GM04504 (cell line): ENCODE measurements at regions not wholly inside any gene's neighbourhood (a gene's known extent, or its start where the extent isn't known, plus 50 kb on each side); places are given as distances from the start of the nearest gene placed in this dataset.
A peak's percentile ranks its signal among the peaks of the same experiment; 100 is the strongest.

ENCODE experiments used
- DNase-seq: peaks from one replicate; pipeline ENCODE4 v3.0.0-alpha.2; 2012; ENCODE audit warnings: low read depth

DNA sequence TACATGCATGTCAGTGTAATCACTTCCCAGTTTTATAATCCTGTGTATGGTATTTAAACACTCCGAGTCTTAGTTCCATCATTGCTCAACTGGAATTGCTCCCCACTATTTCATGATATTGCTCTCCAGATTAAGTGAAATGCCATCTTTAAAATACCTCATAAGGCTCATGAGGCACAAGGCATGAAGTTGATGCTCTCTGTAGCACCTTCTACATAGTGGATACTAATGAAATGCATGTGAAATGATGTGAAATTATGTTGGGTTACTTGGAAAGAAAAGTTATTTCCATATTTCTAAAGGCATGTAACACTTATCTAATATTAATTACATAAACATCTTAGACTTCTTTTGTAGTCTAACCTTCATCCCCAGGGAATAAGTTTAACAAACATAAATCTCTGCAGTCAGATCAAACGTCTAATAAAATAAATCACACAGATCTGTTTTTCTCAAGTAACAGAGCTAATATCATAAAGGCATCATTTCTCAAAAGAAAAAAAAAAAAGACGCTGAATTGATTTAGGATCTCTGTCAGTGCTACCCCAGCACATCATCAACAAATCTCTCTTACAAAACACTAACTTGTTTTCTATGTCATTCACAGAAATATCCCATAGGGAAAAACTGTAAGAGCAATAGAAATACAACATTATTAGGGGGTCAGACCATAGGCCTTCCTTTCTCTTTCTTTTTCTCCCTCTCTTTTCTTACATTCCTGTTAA lies 736.0 kb upstream of the LRRC4C start:
- DNase-seq: no peak

DNA sequence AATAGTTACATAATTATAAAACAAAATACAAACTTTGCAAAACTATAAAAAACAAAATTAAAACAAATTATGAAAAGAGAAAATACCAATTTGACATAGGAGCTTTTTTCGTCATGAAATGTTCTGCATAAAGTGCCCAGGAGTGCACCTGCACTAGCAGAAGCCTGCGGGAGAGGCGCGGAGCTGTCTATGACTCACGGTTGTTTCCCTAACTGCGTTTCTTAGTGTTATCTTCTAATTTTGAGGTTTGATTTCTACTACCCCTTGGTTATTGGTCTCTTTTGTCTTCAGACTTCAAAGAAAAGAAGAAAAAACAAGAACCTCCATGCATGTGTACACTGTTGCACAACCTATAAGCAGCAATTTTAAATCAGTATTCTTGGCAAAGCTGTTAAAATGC lies 740.9 kb upstream of the LRRC4C start:
- no peak for DNase-seq

DNA sequence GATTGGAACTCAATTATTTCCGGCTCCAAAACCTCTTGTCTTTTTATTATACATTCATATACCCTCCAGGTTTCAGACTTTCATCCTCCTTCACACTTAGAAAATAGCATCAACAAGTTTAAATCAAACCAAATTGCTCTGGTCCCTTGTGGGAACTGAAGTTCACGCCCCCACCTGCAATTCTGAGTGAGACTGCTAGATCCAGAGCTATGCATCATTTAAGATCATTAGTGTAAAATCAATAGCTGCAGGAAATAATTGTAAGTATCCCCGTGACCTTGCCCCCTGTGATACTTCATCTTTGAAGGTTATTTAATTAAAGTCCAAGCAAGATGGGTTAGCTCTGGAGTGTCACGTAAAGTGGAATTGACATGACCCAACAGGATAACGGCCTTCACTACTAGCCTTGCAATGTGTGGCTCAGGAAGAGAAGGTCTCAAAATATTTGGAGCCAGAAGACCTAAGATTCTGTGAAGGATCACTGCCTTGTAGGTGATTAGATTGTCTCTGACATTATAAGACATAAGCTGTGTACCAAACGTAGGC lies 742.2 kb upstream of the LRRC4C start:
- no peak for DNase-seq

DNA sequence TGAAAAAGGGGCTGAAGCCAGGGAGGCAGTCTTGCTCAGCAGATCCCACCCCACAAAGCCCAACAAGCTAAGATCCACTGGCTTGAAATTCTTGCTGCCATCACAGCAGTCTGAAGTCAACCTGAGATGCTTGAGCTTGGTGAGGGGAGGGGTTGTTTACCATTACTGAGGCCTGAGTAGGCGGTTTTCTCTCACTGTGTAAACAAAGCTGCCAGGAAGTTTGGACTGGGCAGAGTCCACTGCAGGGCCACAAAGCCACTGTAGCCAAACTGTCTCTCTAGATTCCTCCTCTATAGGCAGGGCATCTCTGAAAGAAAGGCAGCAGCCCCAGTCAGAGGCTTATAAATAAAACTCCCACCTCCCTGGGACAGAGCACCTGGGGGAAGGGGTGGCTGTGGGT lies 746.1 kb upstream of the LRRC4C start:
- DNase-seq: no peak

DNA sequence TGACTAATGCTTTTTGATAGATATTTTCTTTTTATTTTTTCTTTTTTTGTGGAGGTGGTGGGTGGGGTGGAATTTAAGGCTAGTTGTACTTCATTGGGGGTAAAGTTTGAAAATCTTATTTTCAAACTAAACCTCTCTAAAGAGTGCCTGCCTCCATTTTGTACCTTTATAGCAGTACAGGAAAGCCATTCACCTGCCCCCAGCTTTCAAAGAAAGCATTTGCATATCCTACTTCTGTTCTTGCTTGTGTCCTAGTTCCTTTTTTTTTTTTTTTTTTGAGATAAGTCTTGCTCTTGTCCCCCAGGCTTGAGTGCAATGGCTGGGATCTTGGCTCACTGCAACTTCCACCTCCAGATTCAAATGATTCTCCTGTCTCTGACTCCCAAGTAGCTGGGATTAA lies 766.2 kb upstream of the LRRC4C start:
- DNase-seq: no peak

DNA sequence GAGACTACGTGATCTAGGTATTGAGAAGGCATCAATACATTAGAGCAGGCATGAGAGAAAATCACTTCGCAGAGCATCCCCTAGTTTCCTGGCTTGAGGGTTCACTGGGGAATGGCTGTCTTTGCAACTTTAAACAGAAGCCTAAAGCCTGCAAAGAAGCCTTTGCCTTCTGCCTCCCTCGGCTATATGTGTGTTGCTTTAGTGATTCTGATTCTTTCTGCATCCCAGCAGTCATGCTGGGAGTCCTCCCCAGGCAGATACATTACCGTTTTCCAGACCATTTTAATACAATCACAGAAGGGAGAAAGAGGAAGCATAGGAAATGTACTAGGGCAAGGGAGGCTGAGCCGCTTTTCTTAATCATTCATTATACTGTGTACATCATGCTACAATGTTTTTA lies 773.2 kb upstream of the LRRC4C start:
- DNase-seq: no peak

DNA sequence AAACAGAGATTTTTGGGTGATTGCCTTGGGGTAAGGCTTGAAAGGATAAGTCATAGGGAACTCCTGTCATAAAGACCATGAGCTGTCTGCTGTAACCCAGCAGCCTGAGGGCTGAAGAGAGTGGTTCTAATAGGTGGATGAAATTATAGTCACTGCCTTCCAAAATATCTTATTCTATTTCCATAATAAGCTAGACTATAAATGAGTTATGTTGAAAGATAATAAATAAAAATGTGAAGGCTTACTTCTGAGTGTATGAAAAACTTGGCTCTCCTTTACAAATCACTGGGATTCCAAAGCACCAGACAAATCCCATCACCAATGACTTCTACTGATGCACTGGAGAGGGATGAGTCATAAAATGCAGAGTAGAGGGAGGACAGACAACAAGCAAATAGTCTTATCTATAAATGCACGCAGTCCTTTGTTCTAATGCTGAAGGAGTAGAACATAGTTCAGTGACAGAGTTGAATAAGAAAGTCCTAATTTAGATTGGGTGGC lies 775.0 kb upstream of the LRRC4C start:
- DNase-seq: peak; percentile 86

DNA sequence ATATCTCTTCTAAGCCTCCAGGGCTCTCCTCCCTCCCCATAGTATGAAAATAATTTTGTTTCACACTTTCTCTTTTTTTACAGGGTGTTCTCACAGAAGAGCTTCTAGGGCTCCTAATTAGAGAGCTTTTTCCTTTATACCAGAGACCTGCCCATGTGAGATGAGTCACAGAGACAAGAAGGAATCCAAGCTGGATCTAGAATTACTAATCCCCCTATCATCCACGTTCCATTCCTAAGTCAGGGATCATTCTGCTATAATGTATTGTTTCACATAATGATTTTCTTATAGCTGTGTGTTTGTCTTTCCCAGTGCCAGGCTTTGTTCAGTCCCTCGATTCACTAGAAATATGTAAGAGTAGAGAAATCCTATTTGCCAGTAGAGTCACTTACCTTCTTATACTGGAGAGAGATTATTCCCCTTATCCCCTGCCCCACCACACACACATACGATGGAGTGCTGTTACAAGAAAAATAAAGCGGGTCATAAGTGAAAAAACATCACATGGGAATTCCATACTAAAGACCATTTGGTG lies 778.3 kb upstream of the LRRC4C start:
- DNase-seq: peak; percentile 53

DNA sequence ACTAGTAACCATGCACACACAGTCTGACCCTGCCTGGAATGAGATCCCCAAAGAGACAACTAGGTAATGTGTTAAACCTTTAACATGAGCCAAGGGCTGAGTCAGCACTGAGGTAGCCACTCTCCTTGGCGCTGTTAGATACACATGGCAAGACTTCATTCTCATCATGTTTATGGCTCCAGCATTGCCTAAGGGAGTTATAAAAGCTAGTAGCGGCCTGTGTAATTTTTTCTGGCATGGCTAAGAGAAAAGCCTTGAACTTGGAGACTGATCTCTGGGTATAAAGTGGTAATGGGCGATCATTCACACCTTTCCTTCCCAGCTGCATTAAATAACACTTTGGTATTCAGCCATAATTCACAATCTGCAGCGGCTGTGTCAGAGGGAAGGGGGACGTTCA lies 779.7 kb upstream of the LRRC4C start:
- DNase-seq: peak; percentile 92

DNA sequence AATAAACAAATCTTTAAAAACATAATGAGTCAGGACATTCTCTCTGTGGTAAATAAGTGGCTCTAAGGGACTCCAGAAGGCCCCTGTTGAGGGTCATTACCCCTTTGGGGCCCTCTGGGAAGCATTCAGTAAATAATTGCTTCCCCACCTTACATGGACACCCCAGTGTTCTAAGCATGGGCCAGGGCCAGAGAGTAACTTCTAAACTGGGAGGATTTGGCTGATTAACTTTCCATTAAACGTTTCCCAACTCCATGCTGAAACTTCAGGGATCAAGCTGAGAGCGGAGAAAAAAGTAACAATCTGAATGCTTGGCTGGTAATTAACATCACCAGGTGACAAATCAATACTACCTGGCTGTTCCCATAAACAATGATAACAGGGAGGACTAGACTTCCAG lies 783.9 kb upstream of the LRRC4C start:
- DNase-seq: no peak

DNA sequence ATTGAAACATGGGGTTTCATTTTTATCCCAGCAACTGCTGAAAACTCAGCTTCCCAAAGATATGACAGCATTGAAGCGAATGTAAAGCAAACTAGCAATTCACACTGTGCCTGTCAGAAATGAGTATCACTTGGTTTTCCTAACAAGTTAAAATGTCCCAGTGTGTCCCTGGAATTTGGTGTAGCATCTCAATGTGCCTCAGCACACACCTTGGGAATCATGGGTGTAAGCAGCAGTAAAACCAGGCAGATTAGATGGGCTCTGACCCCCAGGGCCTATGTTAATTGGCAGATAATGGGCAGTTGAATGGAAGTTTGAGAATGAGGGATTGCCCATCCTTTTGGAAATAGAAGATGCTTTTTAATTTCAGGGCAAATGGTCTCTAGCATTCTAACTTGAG lies 784.9 kb upstream of the LRRC4C start:
- DNase-seq: no peak

DNA sequence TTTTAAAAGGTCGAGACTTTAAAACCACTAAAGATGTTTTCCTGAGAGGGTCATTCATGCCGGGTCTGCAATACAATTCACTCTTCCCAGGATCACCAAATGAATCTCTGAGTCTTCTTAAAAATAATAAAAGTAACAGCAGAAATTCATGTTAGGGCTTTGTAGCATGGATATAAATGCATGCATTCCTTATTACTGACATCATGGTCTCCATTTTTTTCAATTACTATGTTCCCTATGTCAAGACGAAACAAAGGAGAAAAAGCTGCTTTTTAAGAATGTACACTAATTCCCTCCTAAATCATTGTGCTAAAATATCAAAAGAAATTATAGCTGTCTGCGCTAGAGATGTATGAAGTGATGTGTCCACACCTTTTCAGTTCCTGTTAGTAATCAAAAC lies 789.9 kb upstream of the LRRC4C start:
- DNase-seq: no peak

DNA sequence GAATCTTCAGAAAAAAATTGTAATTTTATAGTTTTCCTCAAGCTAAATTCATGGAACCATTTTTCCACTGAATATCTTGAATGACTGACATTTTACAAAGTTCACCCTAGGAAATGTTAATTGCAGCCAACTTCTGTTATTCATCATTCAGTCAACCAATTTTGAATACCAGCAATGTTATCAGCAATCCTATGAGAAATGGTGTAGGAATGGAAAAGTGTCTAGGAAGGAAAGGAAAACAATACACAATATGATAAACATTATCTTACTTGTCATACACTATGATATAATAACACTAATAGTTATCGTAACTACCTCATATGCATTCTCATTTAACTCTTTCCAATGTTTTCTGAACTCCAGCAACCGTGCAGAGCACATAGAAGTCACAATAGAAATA lies 790.5 kb upstream of the LRRC4C start:
- DNase-seq: no peak

DNA sequence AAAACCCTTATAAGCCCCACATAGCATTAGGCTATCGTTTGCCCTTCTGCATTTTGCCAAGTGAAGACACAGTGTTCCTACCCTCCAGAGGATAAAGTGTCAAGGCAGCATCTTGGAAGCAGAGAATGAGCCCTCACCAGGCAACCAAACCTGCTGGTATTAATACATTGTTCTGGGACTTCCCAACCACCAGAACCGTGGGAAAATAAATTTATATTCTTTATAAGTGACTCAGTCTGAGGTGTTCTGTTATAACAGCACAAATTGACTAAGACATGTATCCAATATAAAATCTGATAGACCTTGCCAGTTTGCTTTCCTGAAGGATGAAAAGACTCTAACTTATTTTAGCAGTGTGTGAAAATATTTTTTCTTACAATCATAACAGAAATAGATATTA lies 792.5 kb upstream of the LRRC4C start:
- no peak for DNase-seq

DNA sequence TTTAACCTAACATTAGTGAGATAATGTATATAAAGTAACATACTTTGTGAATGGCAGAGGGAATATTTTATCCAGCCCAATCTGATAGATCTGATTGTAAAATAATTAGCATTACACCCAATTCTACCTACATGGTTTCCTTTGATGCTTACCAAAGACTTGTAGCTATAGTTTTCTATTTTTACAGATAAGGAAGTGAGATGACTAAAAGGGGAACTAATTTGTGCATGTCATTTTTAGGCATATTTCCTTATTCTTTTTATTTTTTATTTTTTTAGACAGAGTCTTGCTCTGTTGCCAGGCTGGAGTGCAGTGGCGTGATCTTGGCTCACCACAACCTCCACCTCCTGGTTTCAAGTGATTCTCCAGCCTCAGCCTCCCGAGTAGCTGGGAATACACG lies 793.7 kb upstream of the LRRC4C start:
- no peak for DNase-seq

DNA sequence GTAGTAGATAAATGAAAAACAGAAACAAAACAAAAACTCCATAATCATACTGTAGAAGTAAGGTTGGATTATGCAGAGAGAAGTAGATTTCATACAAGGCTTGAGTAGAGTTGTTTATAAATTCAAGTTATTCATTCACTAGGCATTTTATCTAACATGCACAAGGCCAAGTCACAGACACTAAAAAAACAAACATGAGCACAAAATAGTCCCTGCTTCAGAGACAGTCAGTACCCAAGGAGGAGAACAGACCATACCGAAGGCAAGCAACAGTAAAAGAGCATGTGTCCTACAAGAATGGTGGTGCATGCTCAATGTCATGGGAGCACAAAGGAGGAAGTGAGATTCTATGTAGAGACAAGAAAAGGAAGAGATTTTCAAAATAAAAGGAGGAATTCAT lies 796.5 kb upstream of the LRRC4C start:
- DNase-seq: no peak

DNA sequence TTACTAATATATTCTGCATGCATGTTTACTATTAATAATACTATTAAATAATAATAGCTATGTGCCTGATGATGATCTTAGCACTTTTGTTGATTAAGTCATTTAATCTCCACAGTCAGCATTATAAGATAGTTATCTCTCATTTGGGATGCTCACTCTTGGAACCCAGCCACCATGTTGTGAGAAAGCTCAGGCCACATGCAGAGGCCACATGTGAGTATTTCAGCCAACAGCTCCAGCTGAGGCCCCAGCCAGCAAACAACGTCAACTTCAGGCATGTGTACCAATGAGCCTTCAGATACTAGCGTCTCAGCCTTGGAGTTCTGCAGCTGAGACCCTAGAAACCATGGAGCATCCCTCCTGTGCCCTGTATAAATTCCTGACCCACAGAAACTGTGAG lies 798.1 kb upstream of the LRRC4C start:
- DNase-seq: no peak

DNA sequence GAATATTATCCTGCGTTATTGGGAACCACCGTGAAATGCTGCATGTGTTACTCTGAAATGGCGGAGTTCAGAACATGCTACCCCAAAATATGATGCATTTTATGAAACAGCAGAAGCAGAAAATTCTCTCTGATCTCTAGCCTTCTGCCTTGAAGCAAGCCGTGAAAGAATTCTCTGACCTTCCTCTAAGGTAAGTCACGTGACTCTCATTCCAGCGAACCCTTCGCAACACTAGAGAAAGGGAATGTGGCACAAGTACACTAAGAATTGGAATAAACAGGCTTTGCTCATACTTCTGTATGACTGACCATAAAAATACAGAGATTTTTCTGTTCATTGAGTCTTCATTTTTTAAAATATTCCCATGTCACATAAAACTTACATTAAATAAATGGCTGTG lies 805.6 kb upstream of the LRRC4C start:
- DNase-seq: no peak

DNA sequence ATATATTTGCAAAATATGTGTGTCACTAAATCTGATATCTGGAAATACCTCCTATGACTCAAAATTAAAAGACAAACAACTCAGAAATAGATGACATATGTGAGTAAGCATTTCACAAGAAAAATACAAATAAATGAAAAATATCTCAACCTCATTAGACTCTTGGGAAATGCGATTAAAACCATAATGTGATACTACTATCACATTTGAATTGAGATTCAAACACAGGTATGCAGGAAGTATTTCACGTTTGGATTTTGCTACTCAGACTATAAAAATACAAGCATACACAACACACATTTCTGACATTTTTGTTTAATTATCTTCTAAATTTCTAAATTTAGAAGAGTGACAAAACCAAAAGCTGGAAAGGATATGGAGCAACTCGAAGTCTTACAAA lies 811.9 kb upstream of the LRRC4C start:
- peak; percentile 19 for DNase-seq

DNA sequence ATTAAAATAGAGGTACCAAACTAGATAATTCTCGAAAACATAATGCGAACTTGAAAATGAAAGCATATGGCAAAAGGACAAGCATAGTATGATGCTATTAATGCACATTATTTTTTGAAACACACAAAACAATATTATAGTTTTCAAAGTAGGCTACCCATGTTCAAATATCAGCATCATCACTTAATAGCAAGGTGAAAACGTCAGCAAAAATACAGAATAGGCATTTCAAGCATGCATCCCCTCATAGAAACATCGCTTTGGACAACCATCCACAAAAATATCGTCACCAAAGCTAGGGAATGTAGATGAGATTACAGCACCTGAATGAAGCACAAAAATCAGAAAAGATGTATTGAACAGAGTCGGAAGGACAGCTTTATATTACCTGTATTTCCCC lies 814.5 kb upstream of the LRRC4C start:
- no peak for DNase-seq

DNA sequence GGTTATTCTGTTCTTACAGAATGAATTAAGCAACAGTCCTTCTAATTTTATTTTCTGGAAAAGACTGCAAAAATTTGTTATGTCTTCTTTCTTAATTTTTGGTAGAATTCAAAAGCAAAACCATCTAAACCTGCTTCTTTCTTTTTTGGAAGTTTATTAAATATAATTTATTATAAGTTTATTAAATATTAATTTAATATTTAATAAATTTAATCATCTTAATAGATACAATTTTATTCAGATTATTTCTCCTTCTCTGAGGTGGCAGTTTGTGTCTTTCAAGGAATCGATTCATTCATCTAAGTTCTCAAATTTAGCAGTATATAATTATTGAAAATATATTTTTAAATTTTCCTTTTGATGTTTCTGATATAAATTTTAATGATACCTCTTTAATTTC lies 837.5 kb upstream of the LRRC4C start:
- no peak for DNase-seq

DNA sequence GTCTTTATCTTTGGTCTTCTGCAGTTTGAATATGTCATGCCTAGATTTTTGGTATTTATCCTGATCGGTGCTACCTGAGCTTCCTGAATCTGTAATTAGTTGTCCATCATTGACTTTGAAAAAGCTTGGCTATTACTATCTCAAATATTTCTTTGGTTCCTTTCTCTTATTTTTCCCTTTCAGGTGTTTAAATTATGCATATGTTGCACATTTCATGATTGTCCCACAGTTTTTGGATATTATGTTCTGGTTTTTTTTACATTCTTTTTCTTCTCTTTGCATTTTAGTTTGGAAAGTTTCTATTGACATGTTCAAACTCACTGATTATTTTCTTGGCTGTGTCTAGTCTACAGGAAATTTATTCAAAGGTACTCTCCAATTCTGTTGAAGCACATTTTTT lies 840.3 kb upstream of the LRRC4C start:
- no peak for DNase-seq

DNA sequence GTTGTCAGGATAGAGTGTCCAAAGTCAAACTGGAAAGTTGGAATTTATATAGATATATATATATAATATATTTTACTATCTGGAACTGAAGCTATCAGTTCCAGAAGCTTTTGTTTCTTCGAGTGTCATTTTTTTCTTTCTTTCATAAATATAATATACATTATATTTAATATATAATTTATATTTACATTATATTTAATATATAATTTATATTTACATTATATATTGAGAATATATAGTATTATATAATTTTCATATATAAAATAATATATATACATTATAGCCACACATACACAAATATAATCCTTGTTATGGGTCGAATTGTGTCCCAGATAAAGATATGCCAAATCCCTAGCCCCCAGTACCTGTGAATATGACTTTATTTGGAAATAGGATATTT lies 842.3 kb upstream of the LRRC4C start:
- DNase-seq: no peak

DNA sequence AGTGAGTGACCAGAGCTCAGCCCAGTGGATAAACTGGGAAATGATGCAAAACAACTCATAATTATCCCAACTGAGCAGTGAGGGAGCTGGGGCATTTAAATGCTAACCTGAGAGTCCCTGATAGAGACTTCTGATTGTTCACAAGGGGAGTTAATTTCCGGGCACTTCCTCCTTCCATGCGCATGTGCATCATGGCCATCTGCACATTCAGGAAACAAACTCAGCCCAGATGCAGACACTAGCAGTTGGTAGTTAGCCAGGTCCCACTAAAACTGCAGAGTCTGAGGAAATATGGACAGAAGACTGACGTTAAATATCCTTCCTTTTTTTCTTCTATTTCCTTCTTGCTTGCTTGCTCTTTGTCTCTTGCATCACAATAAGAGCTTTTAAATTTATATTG lies 852.1 kb upstream of the LRRC4C start:
- no peak for DNase-seq
